IMR-90 (cell line): ENCODE measurements at regions not wholly inside any gene's neighbourhood (a gene's known extent, or its start where the extent isn't known, plus 50 kb on each side); places are given as distances from the start of the nearest gene placed in this dataset.

Experiments used
- ATAC-seq: fragments of 200-7000 bp; cut with Tn5 transposase; 2 replicates; pipeline ENCODE4 v1.9.1; 2020; ENCODE audit warnings: low read depth, mild to moderate bottlenecking, moderate library complexity
- BruUV-seq: library from RNA; stranded (reverse); fragments of 400-500 nt; replicated peaks from 2 replicates; lab custom pipeline; 2021; lab: Mats Ljungman, UMichigan
- CTCF ChIA-PET: fragments of 300-600 bp; formaldehyde crosslinking; extraction: SDS; loops from one replicate; lab custom pipeline; 2021; ENCODE audit warnings: antibody characterized with exemption; lab: Yijun Ruan, JAX
- POLR2A ChIA-PET: fragments of 300-600 bp; sonication (Branson Sonifier 250); formaldehyde crosslinking; loops from one replicate; lab custom pipeline; 2022; ENCODE audit warnings: antibody characterized with exemption; ENCODE audit not compliant: unreplicated experiment; lab: Charles Lee
- DNase-seq: peaks from one replicate; pipeline ENCODE4 v3.0.0; 2013
- H2AFZ ChIP-seq: replicated peaks from 2 replicates; pipeline ENCODE3; 2013; ENCODE audit warnings: low read length, mild to moderate bottlenecking; ENCODE audit not compliant: poor library complexity
- H2AK5ac ChIP-seq: 2 replicates; pipeline ENCODE4 v1.6.1; 2013; ENCODE audit warnings: low read depth, low read length, inconsistent platforms
- H2AK9ac ChIP-seq: replicated peaks from 2 replicates; pipeline ENCODE3; 2013; ENCODE audit warnings: mild to moderate bottlenecking, low read depth, low read length, moderate library complexity; ENCODE audit not compliant: poor library complexity
- H2BK120ac ChIP-seq: 2 replicates; pipeline ENCODE4 v1.6.1; 2013; ENCODE audit warnings: low read depth, low read length, inconsistent platforms
- H2BK15ac ChIP-seq: 3 replicates; pipeline ENCODE4 v1.6.1; 2013; ENCODE audit warnings: low read depth, low read length, inconsistent platforms
- H2BK20ac ChIP-seq: 2 replicates; pipeline ENCODE4 v1.6.1; 2013; ENCODE audit warnings: low read depth, mild to moderate bottlenecking, inconsistent platforms, low read length, moderate library complexity
- H2BK5ac ChIP-seq: 2 replicates; pipeline ENCODE4 v1.6.1; 2013; ENCODE audit warnings: mild to moderate bottlenecking, low read depth, low read length, inconsistent platforms; ENCODE audit not compliant: poor library complexity, severe bottlenecking
- H3K14ac ChIP-seq: replicated peaks from 2 replicates; pipeline ENCODE4 v1.6.1; 2013; ENCODE audit warnings: low read depth, low read length, inconsistent platforms
- H3K18ac ChIP-seq: 2 replicates; pipeline ENCODE4 v1.6.1; 2013; ENCODE audit warnings: low read depth, low read length, control low read depth
- H3K23ac ChIP-seq: 2 replicates; pipeline ENCODE4 v1.6.1; 2013; ENCODE audit warnings: low read depth, low read length, inconsistent platforms
- H3K27ac ChIP-seq: 2 replicates; pipeline ENCODE4 v1.5.1; 2013; ENCODE audit warnings: mild to moderate bottlenecking, control low read depth, low read length; ENCODE audit not compliant: insufficient read depth
- H3K27me3 ChIP-seq: 2 replicates; pipeline ENCODE4 v1.6.1; 2013; ENCODE audit warnings: low read length; ENCODE audit not compliant: control insufficient read depth, insufficient read depth
- H3K36me3 ChIP-seq: 2 replicates; pipeline ENCODE4 v1.6.1; 2013; ENCODE audit warnings: low read length, mixed read lengths; ENCODE audit not compliant: control insufficient read depth, insufficient read depth
- H3K4ac ChIP-seq: 2 replicates; pipeline ENCODE4 v1.6.1; 2013; ENCODE audit warnings: low read depth, low read length, inconsistent platforms
- H3K4me1 ChIP-seq: 2 replicates; pipeline ENCODE4 v1.6.1; 2013; ENCODE audit warnings: low read length, mixed read lengths; ENCODE audit not compliant: control insufficient read depth, insufficient read depth
- H3K4me2 ChIP-seq: 2 replicates; pipeline ENCODE4 v1.6.1; 2013; ENCODE audit warnings: low read depth, mild to moderate bottlenecking, control low read depth, low read length, moderate library complexity
- H3K4me3 ChIP-seq: 2 replicates; pipeline ENCODE4 v1.5.1; 2013; ENCODE audit warnings: low read depth, mild to moderate bottlenecking, control low read depth, low read length, moderate library complexity; ENCODE audit not compliant: insufficient read depth
- H3K56ac ChIP-seq: 2 replicates; pipeline ENCODE4 v1.6.1; 2013; ENCODE audit warnings: low read length, inconsistent platforms; ENCODE audit not compliant: insufficient read depth; ENCODE audit errors: extremely low read depth
- H3K79me1 ChIP-seq, 2 experiments: 2 replicates each; pipeline ENCODE4 v1.6.1; 2013; ENCODE audit warnings: low read length in 2 of 2, inconsistent platforms in 1 of 2, low read depth in 1 of 2
- H3K9ac ChIP-seq: 2 replicates; pipeline ENCODE4 v1.6.1; 2013; ENCODE audit warnings: low read depth, low read length, control low read depth
- H3K9me1 ChIP-seq: 2 replicates; pipeline ENCODE4 v1.6.1; 2013; ENCODE audit warnings: low read length, inconsistent platforms; ENCODE audit not compliant: insufficient read depth
- H3K9me3 ChIP-seq: 2 replicates; pipeline ENCODE4 v1.6.1; 2013; ENCODE audit warnings: low read length; ENCODE audit not compliant: control insufficient read depth, insufficient read depth
- H4K20me1 ChIP-seq: 2 replicates; pipeline ENCODE4 v1.6.1; 2013; ENCODE audit warnings: low read length, inconsistent platforms; ENCODE audit not compliant: insufficient read depth
- H4K5ac ChIP-seq: 2 replicates; pipeline ENCODE4 v1.6.1; 2013; ENCODE audit warnings: mild to moderate bottlenecking, low read depth, low read length, control low read depth
- H4K8ac ChIP-seq, 2 experiments: 2 replicates each; pipeline ENCODE4 v1.6.1; 2013; ENCODE audit warnings: low read depth in 2 of 2, low read length in 2 of 2, control low read depth in 1 of 2, inconsistent platforms in 1 of 2
- H4K91ac ChIP-seq: 2 replicates; pipeline ENCODE4 v1.6.1; 2013; ENCODE audit warnings: low read depth, low read length, inconsistent platforms; ENCODE audit not compliant: insufficient read depth
- MAZ ChIP-seq: IDR thresholded peaks from 2 replicates; pipeline ENCODE4 v1.6.1; 2012; ENCODE audit warnings: low read depth, mild to moderate bottlenecking, low read length, improper control_type of control experiment, moderate library complexity, borderline replicate concordance
- MXI1 ChIP-seq: IDR thresholded peaks from 2 replicates; pipeline ENCODE4 v1.6.1; 2012; ENCODE audit warnings: low read depth, mild to moderate bottlenecking, low read length, moderate library complexity, borderline replicate concordance
- RAD21 ChIP-seq: IDR thresholded peaks from 2 replicates; pipeline ENCODE4 v1.6.1; 2012; ENCODE audit warnings: low read length, improper control_type of control experiment
- WGBS, 2 experiments: methylation state at CpG; one replicate each; pipeline versions ENCODE4 v1.1.5 to v1.1.7; 2013; ENCODE audit warnings: missing lambda C conversion rate in 2 of 2; ENCODE audit not compliant: insufficient read length in 1 of 2; ENCODE audit errors: extremely low coverage in 2 of 2; 5-methylcytosine and 5-hydroxymethylcytosine counted together
- dilution Hi-C: fragments of 300-500 bp; cut with HindIII; formaldehyde crosslinking; loops from one replicate; pipeline ENCODE4 v1.14.3; 2018; ENCODE audit warnings: low sequenced_read_pairs; ENCODE audit not compliant: unreplicated experiment
- in situ Hi-C: fragments of 300-500 bp; cut with MboI; formaldehyde crosslinking; loops from 3 replicates; pipeline ENCODE4 v1.14.3; 2019; ENCODE audit warnings: low sequenced_read_pairs, inconsistent platforms, mixed read lengths
- intact Hi-C: fragments of 100-400 bp; cut with micrococcal nuclease; formaldehyde crosslinking; loops from 2 replicates; pipeline ENCODE4 v1.10.0; 2022

- POLR2A ChIA-PET = no interaction called here
- WGBS, 2 experiments = 22% methylated on average over 3 of the region's 7 CpGs; no CpG with 5 or more reads in 1 of the 2 experiments
- H2AFZ ChIP-seq = no peak overlapping the region
- in situ Hi-C loops = loop anchor here (10.0 to 25.0 kb wide), 2 partner anchors 511 to 894 kb away; a partner anchor contains a TSS
- peaks cover 5% of the 10 kb centered on the region; the same call in 1 of the 2 replicates for H3K9me3 ChIP-seq
- no peak overlapping the region for H4K91ac ChIP-seq
- H3K9me1 ChIP-seq = no peaks in the 10 kb centered on the region
- H3K79me1 ChIP-seq = no peaks in the 10 kb centered on the region
- no peak overlapping the region for H2BK5ac ChIP-seq
- no peaks in the 10 kb centered on the region for H3K36me3 ChIP-seq
- no peak for TF ChIP-seq RAD21
- TF ChIP-seq MAZ = no peak
- no peak for TF ChIP-seq MXI1
- H4K8ac ChIP-seq = no peak overlapping the region
- no peak overlapping the region for H3K23ac ChIP-seq
- H2AK9ac ChIP-seq = no peak overlapping the region
- H3K4ac ChIP-seq = no peak overlapping the region
- H3K9ac ChIP-seq = no peak overlapping the region
- no peak overlapping the region for H4K5ac ChIP-seq
- no peak overlapping the region for H3K18ac ChIP-seq
- ATAC-seq (no peak), DNase-seq (no peak)
- H3K14ac ChIP-seq = no peak overlapping the region
- H2AK5ac ChIP-seq = no peak overlapping the region
- no peak overlapping the region for H3K4me3 ChIP-seq
- no peaks in the 10 kb centered on the region for H3K27me3 ChIP-seq
- H2BK120ac ChIP-seq = no peak overlapping the region
- BruUV-seq = no TSS peak
- H4K20me1 ChIP-seq = no peaks in the 10 kb centered on the region
- no peak overlapping the region for H3K56ac ChIP-seq
- CTCF ChIA-PET = no interaction called here
- H3K4me1 ChIP-seq = no peaks in the 10 kb centered on the region
- H2BK20ac ChIP-seq = no peak overlapping the region
- no peak overlapping the region for H3K27ac ChIP-seq
- dilution Hi-C loops = no loop called here
- H2BK15ac ChIP-seq = no peak overlapping the region
- H3K4me2 ChIP-seq = no peak overlapping the region
- intact Hi-C loops = no loop called here
Observed at GRCh38 chr10:123556049-123556448, 110.1 kb upstream of the GPR26 start.
